NCI-H82 treated with DMSO at 0.1 percent for 48 hours (cell line): ENCODE measurements at regions not wholly inside any gene's neighbourhood (a gene's known extent, or its start where the extent isn't known, plus 50 kb on each side); places are given as distances from the start of the nearest gene placed in this dataset.

ENCODE experiments used
- DNase-seq: peaks from one replicate; lab custom pipeline; 2025; ENCODE audit not compliant: unreplicated experiment; lab: John Stamatoyannopoulos, UW

GRCh38 chr11:92744929-92745585 lies 224.4 kb upstream of the MTNR1B start:
- no peak for DNase-seq

- no peak for DNase-seq
Observed at GRCh38 chr11:92750794-92751193, 218.7 kb upstream of the MTNR1B start.

GRCh38 chr11:92751594-92751993 lies 217.9 kb upstream of the MTNR1B start:
- DNase-seq: no peak

- DNase-seq: no peak
Observed at GRCh38 chr11:92752122-92752521, 217.3 kb upstream of the MTNR1B start.

GRCh38 chr11:92753161-92753560 lies 216.3 kb upstream of the MTNR1B start:
- DNase-seq: no peak

- no peak for DNase-seq
Observed at GRCh38 chr11:92758241-92758780, 211.1 kb upstream of the MTNR1B start.

GRCh38 chr11:92759571-92760214 lies 209.8 kb upstream of the MTNR1B start:
- no peak for DNase-seq

GRCh38 chr11:92762121-92762540 lies 207.3 kb upstream of the MTNR1B start:
- DNase-seq: no peak

- DNase-seq: no peak
Observed at GRCh38 chr11:92763336-92763735, 206.1 kb upstream of the MTNR1B start.

- no peak for DNase-seq
Observed at GRCh38 chr11:92764128-92764527, 205.3 kb upstream of the MTNR1B start.

GRCh38 chr11:92765082-92765840 lies 204.2 kb upstream of the MTNR1B start:
- no peak for DNase-seq

GRCh38 chr11:92765965-92766371 lies 203.5 kb upstream of the MTNR1B start:
- DNase-seq: no peak

- no peak for DNase-seq
Observed at GRCh38 chr11:92766698-92767097, 202.8 kb upstream of the MTNR1B start.

- no peak for DNase-seq
Observed at GRCh38 chr11:92767416-92767815, 202.0 kb upstream of the MTNR1B start.

GRCh38 chr11:92768121-92768840 lies 201.2 kb upstream of the MTNR1B start:
- no peak for DNase-seq

GRCh38 chr11:92769112-92769511 lies 200.3 kb upstream of the MTNR1B start:
- no peak for DNase-seq

GRCh38 chr11:92770419-92770818 lies 199.0 kb upstream of the MTNR1B start:
- no peak for DNase-seq

- DNase-seq: no peak
Observed at GRCh38 chr11:92770981-92771380, 198.5 kb upstream of the MTNR1B start.

- DNase-seq: no peak
Observed at GRCh38 chr11:92771701-92772100, 197.8 kb upstream of the MTNR1B start.

- DNase-seq: no peak
Observed at GRCh38 chr11:92775003-92775676, 194.3 kb upstream of the MTNR1B start.

- DNase-seq: no peak
Observed at GRCh38 chr11:92776676-92777075, 192.8 kb upstream of the MTNR1B start.
